ENCODE measurements at regions not wholly inside any gene's neighbourhood (a gene's known extent, or its start where the extent isn't known, plus 50 kb on each side); places are given as distances from the start of the nearest gene placed in this dataset.

- DNase-seq = no peak
Observed at GRCh38 chr13:29654843-29655547, 59.5 kb upstream of the SLC7A1 start.

GRCh38 chr13:29654384-29654783 is 58.9 kb upstream of the SLC7A1 start:
- DNase-seq = no peak

GRCh38 chr13:29648760-29649159 is 53.3 kb upstream of the SLC7A1 start:
- DNase-seq = no peak
